LNCaP clone FGC (cell line): ENCODE measurements at regions not wholly inside any gene's neighbourhood (a gene's known extent, or its start where the extent isn't known, plus 50 kb on each side); places are given as distances from the start of the nearest gene placed in this dataset.
"Not testable (repeated sequence)": the region's sequence is repeated elsewhere in the genome, so short reads cannot be mapped to it uniquely, and the experiment has no call there.

ENCODE experiments used
- DNase-seq: peaks from one replicate; pipeline ENCODE4 v3.0.0-alpha.2; 2011; ENCODE audit warnings: low read depth
- H3K4me3 ChIP-seq: 2 replicates; pipeline ENCODE4 v1.5.1; 2011; ENCODE audit warnings: mild to moderate bottlenecking, low read depth, low read length, control low read depth
- CTCF ChIP-seq: IDR thresholded peaks from 2 replicates; pipeline ENCODE4 v1.5.1; 2012; ENCODE audit warnings: mild to moderate bottlenecking; ENCODE audit not compliant: control insufficient read depth, insufficient read depth; ENCODE audit errors: extremely low read depth

- no peak overlapping the region for H3K4me3 ChIP-seq
- DNase-seq, result no peak
- no peak for TF ChIP-seq CTCF
Measured at GRCh38 chr7:131056007-131056406, 271.7 kb upstream of the MKLN1 start.

GRCh38 chr7:131057015-131057793 lies 270.5 kb upstream of the MKLN1 start:
- H3K4me3 ChIP-seq, result no peak overlapping the region
- no peak for TF ChIP-seq CTCF

GRCh38 chr7:131057794-131058070 lies 269.9 kb upstream of the MKLN1 start:
- no peak for TF ChIP-seq CTCF
- H3K4me3 ChIP-seq, result no peak overlapping the region
- DNase-seq, result no peak

More at GRCh38 chr7:131057015-131057793, 270.5 kb upstream of the MKLN1 start:
- DNase-seq, result no peak

- not testable (repeated sequence) for DNase-seq, H3K4me3 ChIP-seq
Measured at GRCh38 chr7:131058561-131059288, 269.0 kb upstream of the MKLN1 start.

- not testable (repeated sequence) for H3K4me3 ChIP-seq, DNase-seq
Measured at GRCh38 chr7:131059401-131059800, 268.3 kb upstream of the MKLN1 start.

- DNase-seq, result no peak
- TF ChIP-seq CTCF, result no peak
- H3K4me3 ChIP-seq, result no peak overlapping the region
Measured at GRCh38 chr7:131061158-131061557, 266.5 kb upstream of the MKLN1 start.

GRCh38 chr7:131061818-131062217 lies 265.9 kb upstream of the MKLN1 start:
- no peak overlapping the region for H3K4me3 ChIP-seq

More at GRCh38 chr7:131061818-131062217, 265.9 kb upstream of the MKLN1 start:
- DNase-seq, result no peak
- TF ChIP-seq CTCF, result no peak
